ENCODE measurements at regions not wholly inside any gene's neighbourhood (a gene's known extent, or its start where the extent isn't known, plus 50 kb on each side); places are given as distances from the start of the nearest gene placed in this dataset.

GRCh38 chr3:152071924-152072323 lies 196.8 kb upstream of the MBNL1 start:
- TF ChIP-seq CTCF (IDR thresholded peaks at IDR 0.05; ENCODE audit: insufficient read depth, low read depth, low read length, missing control alignments): peak; percentile 68
- H3K4me3 ChIP-seq (ENCODE audit: low read length): no peak overlapping the region
- peak; percentile 73 for DNase-seq (ENCODE audit: low read depth)

GRCh38 chr3:152073267-152073666 lies 195.5 kb upstream of the MBNL1 start:
- DNase-seq (ENCODE audit: low read depth): no peak
- no peak overlapping the region for H3K4me3 ChIP-seq (ENCODE audit: low read length)
- no peak for TF ChIP-seq CTCF (IDR thresholded peaks at IDR 0.05; ENCODE audit: insufficient read depth, low read depth, low read length, missing control alignments)

GRCh38 chr3:152076148-152076547 lies 192.6 kb upstream of the MBNL1 start:
- DNase-seq (ENCODE audit: low read depth): peak; percentile 28
- TF ChIP-seq CTCF (IDR thresholded peaks at IDR 0.05; ENCODE audit: insufficient read depth, low read depth, low read length, missing control alignments): peak; percentile 37
- H3K4me3 ChIP-seq (ENCODE audit: low read length): no peak overlapping the region

GRCh38 chr3:152079980-152080379 lies 188.7 kb upstream of the MBNL1 start:
- H3K4me3 ChIP-seq (ENCODE audit: low read length): no peak overlapping the region
- DNase-seq (ENCODE audit: low read depth): no peak
- no peak for TF ChIP-seq CTCF (IDR thresholded peaks at IDR 0.05; ENCODE audit: insufficient read depth, low read depth, low read length, missing control alignments)

GRCh38 chr3:152083135-152083534 lies 185.6 kb upstream of the MBNL1 start:
- no peak overlapping the region for H3K4me3 ChIP-seq (ENCODE audit: low read length)
- no peak for TF ChIP-seq CTCF (IDR thresholded peaks at IDR 0.05; ENCODE audit: insufficient read depth, low read depth, low read length, missing control alignments)

GRCh38 chr3:152084441-152085158 lies 184.1 kb upstream of the MBNL1 start:
- DNase-seq (ENCODE audit: low read depth): no peak
- TF ChIP-seq CTCF (IDR thresholded peaks at IDR 0.05; ENCODE audit: insufficient read depth, low read depth, low read length, missing control alignments): no peak
- no peak overlapping the region for H3K4me3 ChIP-seq (ENCODE audit: low read length)

More at GRCh38 chr3:152083135-152083534, 185.6 kb upstream of the MBNL1 start:
- no peak for DNase-seq (ENCODE audit: low read depth)

- no peak for DNase-seq (ENCODE audit: low read depth)
- no peak for TF ChIP-seq CTCF (IDR thresholded peaks at IDR 0.05; ENCODE audit: insufficient read depth, low read depth, low read length, missing control alignments)
Observed at GRCh38 chr3:152087153-152087552, 181.6 kb upstream of the MBNL1 start.

More at GRCh38 chr3:152087153-152087552, 181.6 kb upstream of the MBNL1 start:
- H3K4me3 ChIP-seq (ENCODE audit: low read length): no peak overlapping the region

All from epithelial cell of esophagus (primary cell).